Activated effector memory CD4-positive, alpha-beta T cell treated with Interleukin-2 at 50 U/mL for 16 hours (primary cell): ENCODE measurements at regions not wholly inside any gene's neighbourhood (a gene's known extent, or its start where the extent isn't known, plus 50 kb on each side); places are given as distances from the start of the nearest gene placed in this dataset.

Experiments used
- DNase-seq: peaks from one replicate; pipeline ENCODE4 v3.0.0-alpha.2; 2020

- no peak for DNase-seq
Measured at GRCh38 chr10:78768041-78768835, 300.5 kb upstream of the ZMIZ1 start.

- no peak for DNase-seq
Measured at GRCh38 chr10:78768876-78769275, 299.9 kb upstream of the ZMIZ1 start.

GRCh38 chr10:78769526-78769925 is 299.2 kb upstream of the ZMIZ1 start:
- no peak for DNase-seq

- DNase-seq: no peak
Measured at GRCh38 chr10:78770167-78771090, 298.3 kb upstream of the ZMIZ1 start.

- no peak for DNase-seq
Measured at GRCh38 chr10:78771260-78771659, 297.5 kb upstream of the ZMIZ1 start.

- DNase-seq: no peak
Measured at GRCh38 chr10:78771808-78772455, 296.8 kb upstream of the ZMIZ1 start.

- DNase-seq: no peak
Measured at GRCh38 chr10:78772486-78772885, 296.3 kb upstream of the ZMIZ1 start.

- no peak for DNase-seq
Measured at GRCh38 chr10:78772986-78773530, 295.7 kb upstream of the ZMIZ1 start.

- DNase-seq: no peak
Measured at GRCh38 chr10:78774614-78774998, 294.2 kb upstream of the ZMIZ1 start.

GRCh38 chr10:78774999-78775711 is 293.6 kb upstream of the ZMIZ1 start:
- no peak for DNase-seq

GRCh38 chr10:78775891-78776290 is 292.9 kb upstream of the ZMIZ1 start:
- no peak for DNase-seq

GRCh38 chr10:78776756-78777155 is 292.0 kb upstream of the ZMIZ1 start:
- DNase-seq: no peak

- no peak for DNase-seq
Measured at GRCh38 chr10:78777466-78777865, 291.3 kb upstream of the ZMIZ1 start.

- no peak for DNase-seq
Measured at GRCh38 chr10:78777867-78778266, 290.9 kb upstream of the ZMIZ1 start.

GRCh38 chr10:78778444-78779338 is 290.1 kb upstream of the ZMIZ1 start:
- DNase-seq: no peak

- no peak for DNase-seq
Measured at GRCh38 chr10:78779339-78779955, 289.3 kb upstream of the ZMIZ1 start.

GRCh38 chr10:78780551-78780961 is 288.2 kb upstream of the ZMIZ1 start:
- no peak for DNase-seq

- no peak for DNase-seq
Measured at GRCh38 chr10:78781251-78781913, 287.4 kb upstream of the ZMIZ1 start.

GRCh38 chr10:78781991-78782390 is 286.8 kb upstream of the ZMIZ1 start:
- DNase-seq: no peak

- DNase-seq: no peak
Measured at GRCh38 chr10:78782441-78782840, 286.3 kb upstream of the ZMIZ1 start.
